ENCODE measurements at regions not wholly inside any gene's neighbourhood (a gene's known extent, or its start where the extent isn't known, plus 50 kb on each side); places are given as distances from the start of the nearest gene placed in this dataset.

GRCh38 chr18:29060349-29060748 lies 883.4 kb upstream of the CDH2 start:
- TF ChIP-seq RARB (CRISPR knock-in tag; IDR thresholded peaks at IDR 0.05) (no peak), ARNTL (CRISPR knock-in tag; IDR thresholded peaks at IDR 0.05; ENCODE audit: borderline replicate concordance, low read depth) (no peak), TCF4 (CRISPR knock-in tag; IDR thresholded peaks at IDR 0.05; ENCODE audit: borderline replicate concordance) (no peak), PATZ1 (CRISPR knock-in tag; IDR thresholded peaks at IDR 0.05; ENCODE audit: borderline replicate concordance) (no peak), ZFP30 (CRISPR knock-in tag; IDR thresholded peaks at IDR 0.05) (no peak), SNAI2 (CRISPR knock-in tag; IDR thresholded peaks at IDR 0.05) (no peak)
- TF ChIP-seq, protein P1, sequence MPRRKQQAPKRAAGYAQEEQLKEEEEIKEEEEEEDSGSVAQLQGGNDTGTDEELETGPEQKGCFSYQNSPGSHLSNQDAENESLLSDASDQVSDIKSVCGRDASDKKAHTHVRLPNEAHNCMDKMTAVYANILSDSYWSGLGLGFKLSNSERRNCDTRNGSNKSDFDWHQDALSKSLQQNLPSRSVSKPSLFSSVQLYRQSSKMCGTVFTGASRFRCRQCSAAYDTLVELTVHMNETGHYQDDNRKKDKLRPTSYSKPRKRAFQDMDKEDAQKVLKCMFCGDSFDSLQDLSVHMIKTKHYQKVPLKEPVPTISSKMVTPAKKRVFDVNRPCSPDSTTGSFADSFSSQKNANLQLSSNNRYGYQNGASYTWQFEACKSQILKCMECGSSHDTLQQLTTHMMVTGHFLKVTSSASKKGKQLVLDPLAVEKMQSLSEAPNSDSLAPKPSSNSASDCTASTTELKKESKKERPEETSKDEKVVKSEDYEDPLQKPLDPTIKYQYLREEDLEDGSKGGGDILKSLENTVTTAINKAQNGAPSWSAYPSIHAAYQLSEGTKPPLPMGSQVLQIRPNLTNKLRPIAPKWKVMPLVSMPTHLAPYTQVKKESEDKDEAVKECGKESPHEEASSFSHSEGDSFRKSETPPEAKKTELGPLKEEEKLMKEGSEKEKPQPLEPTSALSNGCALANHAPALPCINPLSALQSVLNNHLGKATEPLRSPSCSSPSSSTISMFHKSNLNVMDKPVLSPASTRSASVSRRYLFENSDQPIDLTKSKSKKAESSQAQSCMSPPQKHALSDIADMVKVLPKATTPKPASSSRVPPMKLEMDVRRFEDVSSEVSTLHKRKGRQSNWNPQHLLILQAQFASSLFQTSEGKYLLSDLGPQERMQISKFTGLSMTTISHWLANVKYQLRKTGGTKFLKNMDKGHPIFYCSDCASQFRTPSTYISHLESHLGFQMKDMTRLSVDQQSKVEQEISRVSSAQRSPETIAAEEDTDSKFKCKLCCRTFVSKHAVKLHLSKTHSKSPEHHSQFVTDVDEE (CRISPR knock-in tag; IDR thresholded peaks at IDR 0.05) = no peak

Measured in SK-N-SH treated with all-trans-retinoic acid at 6 μM for 48 hours (cell line).